Fibroblast of skin of left biceps (primary cell): ENCODE measurements at regions not wholly inside any gene's neighbourhood (a gene's known extent, or its start where the extent isn't known, plus 50 kb on each side); places are given as distances from the start of the nearest gene placed in this dataset.

Source experiments
- DNase-seq, 2 experiments: peaks; one replicate each; pipeline ENCODE4 v3.0.0-alpha.2; 2013; ENCODE audit warnings: low read depth in 2 of 2

DNA sequence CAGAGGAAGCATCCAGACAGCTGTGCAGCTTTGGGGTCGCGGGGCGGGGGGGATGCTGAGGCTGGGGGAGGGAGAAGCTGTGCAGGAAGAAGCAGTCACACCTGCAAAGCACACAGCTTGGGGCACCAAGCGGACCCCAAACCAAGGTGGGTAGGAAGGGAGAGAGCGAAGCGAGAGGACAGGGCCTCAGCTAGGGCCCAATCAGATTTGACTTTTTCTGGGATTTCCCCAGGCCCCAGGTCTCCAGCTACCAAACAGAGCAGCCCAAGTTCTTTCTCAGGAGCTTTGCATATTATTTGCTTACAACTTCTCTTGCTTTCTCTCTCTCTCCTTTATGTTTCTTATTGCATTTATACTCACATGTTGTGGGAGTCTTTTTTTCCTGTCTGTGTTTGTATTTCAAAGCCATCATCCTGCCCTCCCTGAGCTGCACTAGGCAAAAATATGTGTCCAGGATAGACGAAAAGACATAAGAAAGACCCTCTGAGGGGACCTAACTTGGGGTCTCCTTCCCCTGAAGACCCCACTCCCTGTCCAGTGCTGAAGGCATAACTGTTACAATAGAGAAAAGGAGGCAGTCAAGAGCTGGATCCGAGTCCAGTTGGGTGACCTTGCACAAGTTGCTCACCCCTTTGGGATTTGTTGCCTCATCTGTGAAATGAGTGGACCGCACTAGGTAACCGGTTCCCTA is 50.6 kb upstream of the SMNDC1 start:
- DNase-seq = no peak

DNA sequence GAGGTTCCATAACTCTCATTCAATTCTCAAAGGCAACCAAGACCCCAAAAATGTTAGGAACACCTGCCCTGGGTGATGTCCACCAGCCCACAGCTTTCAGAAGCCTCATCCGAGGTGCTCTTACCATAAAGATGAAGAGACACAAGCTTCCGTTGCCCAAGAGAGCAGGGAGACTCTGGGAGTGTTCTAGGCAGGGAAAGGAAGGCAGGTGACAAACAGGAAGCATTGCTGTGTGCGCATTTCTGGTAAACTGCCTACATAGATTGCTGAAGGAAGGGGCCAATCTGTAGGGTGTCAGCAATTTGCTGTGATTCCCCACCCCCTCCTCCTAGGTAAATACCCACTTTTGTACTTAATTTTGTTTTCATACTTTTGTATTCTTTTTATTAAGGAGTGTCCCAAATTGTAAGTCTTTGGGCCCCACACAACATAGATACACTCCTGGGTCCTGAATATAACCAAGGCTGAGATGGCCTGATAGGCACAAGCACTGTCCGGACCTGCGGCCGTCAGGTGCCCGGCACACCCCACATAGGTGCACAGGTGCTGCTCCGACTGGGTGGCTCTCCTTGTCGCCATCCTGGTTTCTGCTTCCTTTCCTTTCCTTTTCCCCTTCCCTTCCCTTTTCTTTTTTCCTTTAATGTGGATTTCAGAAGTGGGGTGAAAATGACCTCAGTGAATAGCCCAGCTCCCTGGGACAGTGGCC is 51.4 kb upstream of the SMNDC1 start:
- DNase-seq = no peak

DNA sequence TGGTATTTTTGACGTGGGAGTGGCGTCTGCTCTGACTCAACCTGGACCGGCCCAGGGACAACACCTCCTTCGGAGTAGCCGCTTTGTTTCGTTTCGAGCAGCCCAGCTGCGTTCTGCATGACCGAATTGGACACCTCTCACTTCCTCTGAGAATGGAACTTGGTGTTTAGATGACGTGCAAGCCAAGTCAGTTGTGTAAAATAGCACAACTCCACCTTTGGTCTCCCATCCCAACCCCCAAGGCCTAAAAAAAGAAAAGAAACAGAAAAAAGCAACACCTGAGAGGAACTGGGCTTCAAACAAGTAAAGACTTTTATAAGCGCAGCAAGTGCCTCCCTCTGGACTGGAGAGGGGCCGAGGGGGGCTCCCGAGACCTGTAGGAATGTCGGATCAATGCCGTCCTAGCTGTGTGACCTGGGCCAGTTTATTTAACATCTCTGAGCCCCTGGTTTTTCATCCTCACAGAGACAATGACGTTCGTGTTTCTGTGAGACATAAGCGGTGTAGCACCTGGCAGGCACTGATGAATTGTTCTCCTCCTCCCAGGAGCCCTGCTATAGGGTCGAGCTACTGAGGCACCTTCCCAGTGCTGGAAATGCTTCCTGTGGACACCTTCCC is 52.0 kb upstream of the SMNDC1 start:
- DNase-seq = no peak

DNA sequence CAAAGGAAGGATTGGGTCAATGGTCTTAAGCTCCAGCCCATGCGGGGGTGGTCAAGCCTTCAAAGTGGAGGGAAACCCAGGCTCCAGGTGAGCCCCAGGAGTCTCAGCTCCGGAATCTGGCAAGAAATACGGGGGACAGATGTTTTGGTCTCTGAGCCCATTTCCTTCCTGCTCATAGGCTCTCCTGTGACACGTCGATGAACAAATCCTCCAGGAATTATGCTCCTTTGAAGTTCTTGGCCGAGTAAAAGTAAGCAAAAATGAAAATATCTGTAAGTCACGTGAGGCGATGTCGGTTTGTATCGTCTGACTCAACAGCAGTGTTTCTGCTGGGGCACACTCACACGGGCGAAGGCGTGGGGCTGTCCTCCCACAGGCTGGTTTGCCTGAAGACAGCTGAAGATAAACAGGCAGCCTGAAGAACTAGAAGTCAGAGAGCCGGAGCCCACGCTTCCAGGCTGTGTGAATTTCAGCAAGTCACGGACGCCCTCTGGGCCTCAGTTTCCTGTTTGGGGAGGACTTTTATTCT is 52.6 kb upstream of the SMNDC1 start:
- peak; percentile 68 to 75 for DNase-seq

DNA sequence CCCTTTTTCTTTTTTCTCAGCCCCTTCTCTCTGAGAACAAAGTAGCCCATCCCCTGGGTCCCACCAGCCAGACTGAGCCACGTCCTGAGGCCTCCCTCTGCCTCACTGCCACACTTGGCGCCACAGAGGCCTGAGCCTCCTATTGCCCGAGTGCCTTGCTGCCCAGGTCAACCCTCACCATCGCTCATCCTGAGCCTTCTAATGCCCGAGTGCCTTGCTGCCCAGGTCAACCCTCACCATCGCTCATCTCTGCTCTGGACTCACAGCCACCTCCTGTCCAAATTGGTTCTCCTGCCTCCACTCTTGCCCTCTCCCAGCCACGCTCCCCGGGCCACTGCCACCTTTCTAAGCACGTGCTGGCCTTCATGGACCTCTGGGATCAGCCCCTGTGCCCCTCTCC is 53.2 kb upstream of the SMNDC1 start:
- DNase-seq = no peak

DNA sequence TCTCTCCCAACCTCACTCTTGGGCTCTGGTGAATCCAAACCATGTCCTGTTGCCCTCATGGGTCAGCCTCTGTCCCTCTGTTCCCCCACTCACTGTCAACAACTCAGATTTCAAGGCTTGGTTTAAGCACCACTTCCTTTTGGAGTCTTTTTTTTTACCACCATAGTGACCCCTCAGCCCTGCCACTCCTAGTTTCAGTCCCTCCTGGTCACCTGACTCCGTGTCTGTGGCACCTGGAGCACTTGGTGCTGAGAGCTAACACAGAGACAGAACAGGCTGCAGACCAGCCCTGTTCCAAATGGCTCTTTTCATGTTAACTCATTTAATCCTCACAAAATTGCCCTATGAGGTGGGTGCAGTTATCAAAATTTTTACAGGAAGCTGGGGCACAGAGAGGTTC is 53.6 kb upstream of the SMNDC1 start:
- DNase-seq = no peak

DNA sequence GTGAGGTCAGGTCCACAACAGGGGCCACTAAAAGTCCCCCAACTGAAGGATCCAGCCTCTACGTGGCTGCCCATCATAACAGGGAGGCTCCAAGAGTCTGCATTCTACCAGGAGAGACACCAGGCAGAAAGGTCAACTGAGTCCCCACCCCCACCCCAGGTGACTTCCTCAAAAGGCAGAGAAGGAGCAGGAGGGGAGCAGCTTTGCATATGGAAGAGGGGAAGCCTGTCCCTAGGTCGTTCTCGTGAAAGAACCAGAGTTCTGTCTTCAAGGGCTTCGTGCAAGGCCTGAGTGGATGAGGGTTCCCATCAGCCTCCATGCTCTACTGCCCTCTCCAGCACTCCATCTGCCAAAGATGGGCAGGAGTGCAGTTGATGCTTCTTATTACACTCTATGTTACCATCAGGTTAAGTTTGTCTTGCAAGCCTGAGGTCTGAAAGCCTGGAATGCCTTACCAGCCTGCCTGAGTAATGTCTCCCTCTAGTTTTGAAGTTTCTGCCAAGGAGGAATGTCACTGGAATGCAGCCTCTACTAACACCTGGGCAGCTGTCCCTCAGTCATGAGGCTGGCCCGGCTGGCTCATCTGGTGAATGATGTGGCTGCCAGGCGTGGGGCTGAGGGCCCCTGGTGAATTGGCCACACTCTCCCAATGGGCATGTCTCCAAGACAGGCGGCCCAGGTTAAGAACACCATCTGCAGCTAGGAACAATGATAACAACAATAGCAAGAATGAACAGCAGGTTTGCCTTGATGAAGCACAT is 54.3 kb upstream of the SMNDC1 start:
- no peak for DNase-seq

DNA sequence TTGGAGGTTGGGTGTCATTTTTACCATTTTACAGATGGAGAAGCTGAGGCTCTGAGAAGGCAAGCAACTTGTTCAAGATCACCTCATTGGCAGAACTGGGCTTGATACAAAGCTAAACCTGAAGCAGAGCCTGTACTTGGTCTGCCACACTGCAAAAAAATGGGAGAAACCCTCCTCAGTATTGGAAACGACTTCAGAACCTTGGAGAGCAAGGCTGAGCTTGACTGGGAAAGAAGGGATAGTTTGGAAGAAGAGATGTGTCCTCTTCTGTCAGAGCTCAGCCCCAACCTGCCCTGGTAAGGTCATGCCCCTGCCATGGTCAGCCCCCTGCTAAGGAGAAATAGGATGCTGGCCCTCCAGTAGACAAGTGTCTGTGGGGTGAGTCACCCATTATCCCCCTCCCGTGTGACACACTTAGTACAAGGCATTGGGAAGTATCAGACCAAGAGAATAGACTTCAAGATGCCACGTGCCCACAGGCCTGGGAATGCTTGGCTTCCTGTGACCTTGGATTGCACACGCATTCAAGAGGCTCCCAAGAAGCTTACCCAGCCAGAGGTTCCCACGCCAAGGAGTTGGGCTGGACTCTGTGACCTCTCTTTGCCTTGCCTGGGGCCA is 56.2 kb upstream of the SMNDC1 start:
- no peak for DNase-seq

DNA sequence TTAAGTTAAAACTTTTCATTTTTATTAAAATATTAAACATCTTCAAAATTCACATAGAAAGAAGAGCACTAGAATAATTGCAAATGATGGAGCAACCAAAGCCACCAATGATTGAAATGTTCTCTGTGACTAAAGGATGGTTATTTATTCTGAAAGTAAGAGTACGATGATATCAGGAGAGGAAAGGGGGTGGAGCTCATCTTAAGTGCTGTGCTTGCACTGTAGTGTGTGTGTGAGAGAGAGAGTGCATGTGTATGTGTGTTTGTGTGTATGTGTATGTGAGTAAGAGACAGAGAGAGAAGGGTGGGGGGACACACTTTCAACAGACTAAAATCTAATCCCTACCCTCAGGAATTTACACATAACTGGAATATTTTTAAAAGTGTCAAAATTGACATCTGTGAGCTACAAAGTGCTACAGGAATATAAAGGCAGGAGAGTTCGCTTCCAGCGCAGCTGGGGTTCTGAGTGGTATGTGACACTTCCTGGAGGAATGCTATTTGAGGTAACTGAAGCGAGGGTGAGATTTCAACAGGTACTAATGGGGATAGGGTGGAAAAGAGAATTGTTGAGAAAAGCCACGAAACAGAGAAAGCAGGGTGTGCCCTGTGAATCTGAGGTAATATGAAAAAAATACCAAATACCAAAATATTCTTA is 57.2 kb upstream of the SMNDC1 start:
- no peak for DNase-seq

DNA sequence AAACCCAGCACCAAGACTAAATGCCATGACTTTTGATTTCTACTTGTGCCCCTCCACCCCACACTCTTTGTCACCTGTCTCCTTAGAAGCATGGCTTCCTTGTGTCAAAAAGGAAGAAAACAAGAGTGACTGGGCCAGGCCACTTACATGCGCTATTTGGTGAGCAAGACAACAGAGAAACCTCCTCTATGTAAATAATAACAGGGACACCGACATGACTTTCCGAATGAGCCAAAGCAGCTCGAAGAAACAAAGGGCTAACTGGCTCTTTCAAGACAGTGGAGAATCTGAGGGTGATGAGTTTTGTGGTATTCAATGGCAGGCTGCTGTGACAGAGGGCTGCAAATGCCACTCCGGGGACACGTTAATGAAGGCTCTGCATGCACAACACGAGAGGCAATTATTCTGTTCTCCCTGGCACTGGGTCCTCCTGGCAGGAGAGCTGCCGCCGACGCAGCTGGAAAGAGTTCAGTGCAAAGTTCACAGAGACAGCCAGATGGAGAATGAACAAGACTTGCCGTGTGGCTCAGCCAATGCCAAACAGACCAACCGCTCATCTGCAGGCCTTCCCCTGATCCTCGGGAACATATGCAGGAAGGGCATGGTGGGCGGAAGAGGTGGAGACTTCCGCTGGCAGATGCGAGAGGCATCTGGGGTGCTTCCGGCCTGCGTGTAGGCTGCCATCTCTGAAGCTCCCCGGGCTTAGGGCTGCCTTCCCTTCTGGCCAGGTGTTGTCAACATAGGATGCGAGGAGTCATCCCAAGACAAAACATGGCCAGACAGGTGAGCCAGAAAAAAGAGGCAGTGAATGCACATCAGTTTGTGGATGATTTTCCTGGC is 59.1 kb upstream of the SMNDC1 start:
- DNase-seq = no peak

DNA sequence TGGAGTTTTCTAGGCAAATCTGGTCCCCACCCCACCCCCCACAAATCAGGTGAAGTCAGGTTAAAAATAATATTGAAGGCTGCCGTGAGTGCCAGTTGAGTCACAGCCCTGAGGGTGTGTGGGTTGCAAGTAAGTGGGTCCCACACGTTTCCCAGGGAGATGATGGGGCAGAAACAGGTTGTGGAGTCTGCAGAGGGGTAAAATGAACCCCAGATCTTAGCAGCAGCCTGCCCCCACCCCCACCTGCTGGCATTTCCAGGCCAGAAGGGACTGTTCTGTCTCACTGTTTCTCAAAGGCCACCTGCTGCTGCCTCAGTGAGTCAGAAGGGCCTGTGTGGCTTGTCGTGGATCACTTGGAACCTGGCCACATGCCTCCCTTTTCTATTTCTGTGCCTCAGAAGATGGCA is 59.8 kb upstream of the SMNDC1 start:
- DNase-seq = no peak

DNA sequence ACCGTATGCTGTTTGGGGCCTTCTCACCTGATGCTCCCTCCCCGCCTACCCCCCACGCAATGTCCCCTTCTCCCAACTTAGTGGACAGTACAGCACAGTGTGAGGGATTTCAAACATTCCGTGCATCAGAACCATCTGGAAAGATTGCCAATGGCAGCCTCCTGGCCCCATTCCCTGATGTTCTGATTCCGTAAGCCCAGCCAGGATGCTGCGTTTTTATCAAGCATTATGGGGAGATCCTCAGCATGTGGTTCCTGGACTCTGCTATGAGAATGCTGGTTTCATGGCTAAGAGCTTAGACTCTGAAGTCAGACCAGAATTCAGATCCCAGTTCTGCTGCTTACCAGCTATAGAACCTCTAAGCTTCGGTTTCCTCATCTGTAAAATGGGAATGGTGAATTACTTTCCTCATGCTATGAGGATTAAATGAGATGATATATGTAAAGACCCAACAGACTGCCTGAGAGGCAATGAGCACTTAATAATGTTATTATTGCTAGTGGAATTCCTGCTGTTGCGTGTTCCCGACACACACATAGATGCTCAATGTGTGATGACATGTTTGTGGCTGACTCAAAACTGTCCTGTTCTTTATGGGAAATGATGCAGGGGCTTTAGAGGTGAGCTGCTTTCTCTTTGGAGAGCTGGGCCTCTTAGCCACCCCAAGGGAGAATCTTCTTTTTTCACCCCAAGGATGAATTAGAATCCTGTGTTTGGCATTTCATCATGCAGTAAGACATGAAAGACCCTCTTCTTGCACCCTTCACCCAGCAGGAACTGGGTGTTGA is 60.8 kb upstream of the SMNDC1 start:
- no peak for DNase-seq

DNA sequence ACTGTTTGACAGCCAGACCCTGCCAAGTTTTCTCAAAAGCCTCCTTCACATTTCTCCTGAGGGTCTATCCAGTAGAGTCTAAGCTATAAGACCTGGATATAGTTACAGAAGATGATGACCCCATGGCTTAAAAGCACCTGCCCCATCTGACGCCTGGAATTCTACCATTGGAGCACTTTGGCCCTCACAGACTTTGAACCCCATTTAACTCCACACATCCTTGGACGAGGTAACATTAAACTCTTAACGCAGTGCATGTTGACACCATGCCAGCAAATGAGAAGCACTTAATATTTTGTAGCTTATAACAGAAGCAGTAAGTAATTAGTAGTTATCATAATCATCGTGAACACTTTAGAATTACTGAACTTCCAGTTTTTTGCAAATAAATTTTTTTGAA is 61.9 kb upstream of the SMNDC1 start:
- no peak for DNase-seq

DNA sequence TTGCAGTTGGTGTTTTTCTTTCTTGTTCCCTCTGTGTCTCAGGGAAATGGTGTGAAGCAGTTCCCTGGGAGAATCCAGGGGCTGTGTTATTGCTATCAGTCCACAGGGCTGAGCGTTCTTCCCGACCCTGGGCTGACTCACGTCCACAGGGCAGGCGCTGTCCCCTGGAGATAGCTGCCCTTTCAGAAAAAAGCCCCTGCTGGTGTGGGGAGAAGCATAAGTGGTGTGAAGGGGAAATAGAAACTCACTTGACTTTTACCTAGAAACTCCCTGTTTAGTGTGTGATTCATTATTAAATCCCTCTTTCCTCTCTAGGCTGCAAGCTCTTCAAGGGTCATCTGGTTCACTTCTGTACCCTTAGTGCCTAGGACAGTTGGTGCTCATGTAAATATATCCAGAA is 63.3 kb upstream of the SMNDC1 start:
- DNase-seq = no peak

DNA sequence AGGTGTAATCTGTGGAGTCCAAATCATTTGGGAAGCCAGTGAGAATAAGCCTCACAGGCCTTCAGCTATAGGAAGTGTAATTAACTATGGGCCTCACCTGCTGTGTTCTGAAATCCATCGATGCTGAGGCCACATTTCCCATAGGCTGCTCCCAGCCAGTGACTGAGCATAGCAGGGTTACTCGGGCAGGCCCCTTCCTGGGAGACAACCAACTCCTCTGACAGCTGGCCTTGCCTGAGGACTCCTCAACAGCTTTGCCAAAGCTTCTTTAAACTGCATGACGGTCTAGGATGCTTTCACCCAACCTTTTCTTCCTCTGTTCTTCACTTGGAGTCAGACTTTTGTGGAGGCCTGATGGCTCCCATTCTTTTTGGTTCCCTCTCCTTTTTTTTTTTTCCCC is 63.8 kb upstream of the SMNDC1 start:
- DNase-seq = no peak

DNA sequence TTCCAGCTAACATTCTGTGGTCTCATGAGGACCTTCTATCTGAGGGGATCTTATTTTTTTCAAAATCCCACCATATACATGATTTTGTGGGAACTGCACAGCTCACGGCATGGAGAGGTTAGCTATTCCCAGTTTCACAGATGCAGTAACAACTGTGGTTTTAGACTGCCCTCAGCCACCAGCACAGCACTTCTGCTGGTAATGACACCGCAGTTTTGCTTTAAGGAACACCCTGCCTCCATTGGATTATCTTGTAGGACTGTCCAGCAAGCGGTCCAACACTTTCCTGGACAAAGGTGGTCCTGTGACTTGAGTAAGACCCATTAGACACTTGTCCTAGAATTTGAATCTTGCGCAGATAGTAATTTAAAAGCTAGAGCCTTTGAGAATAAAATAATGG is 65.3 kb upstream of the SMNDC1 start:
- no peak for DNase-seq

DNA sequence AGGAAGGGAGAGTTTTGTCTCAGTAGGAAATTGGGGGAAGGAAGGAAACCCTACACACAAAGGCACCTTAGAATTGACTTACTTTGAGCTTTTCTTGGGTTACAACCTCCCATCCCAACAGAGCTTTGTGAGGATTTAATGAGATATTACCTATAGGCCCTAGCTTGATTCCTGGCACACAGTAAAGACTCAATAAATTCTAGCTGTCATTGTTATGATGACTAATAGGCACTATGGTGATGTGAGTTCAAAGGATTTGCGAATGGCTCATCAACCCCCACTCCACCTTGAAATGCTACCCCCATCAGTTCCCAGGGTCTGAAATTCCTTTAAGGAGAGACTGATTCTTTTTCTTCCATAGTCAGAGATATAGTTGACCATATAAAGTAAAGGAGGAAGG is 67.9 kb upstream of the SMNDC1 start:
- DNase-seq = no peak

DNA sequence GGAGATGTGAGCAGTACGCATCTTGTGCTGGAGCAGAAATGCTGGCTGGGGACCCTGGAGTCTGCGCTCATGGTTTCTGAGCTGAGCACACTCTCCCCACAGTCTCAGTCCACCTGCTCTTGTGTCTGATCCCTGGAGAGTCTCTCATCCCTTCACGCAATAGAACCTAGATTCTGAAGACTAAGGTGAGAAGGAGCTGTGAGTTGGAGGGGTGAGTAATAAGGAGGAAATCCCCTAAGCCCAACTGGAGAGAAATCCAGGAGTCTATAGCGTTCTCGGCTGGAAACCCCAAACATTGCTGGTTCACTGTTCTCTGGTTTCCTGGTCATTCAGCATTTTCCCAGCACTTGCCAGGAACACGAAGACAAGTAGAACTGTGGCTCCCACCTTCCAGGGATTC is 68.3 kb upstream of the SMNDC1 start:
- DNase-seq = no peak

DNA sequence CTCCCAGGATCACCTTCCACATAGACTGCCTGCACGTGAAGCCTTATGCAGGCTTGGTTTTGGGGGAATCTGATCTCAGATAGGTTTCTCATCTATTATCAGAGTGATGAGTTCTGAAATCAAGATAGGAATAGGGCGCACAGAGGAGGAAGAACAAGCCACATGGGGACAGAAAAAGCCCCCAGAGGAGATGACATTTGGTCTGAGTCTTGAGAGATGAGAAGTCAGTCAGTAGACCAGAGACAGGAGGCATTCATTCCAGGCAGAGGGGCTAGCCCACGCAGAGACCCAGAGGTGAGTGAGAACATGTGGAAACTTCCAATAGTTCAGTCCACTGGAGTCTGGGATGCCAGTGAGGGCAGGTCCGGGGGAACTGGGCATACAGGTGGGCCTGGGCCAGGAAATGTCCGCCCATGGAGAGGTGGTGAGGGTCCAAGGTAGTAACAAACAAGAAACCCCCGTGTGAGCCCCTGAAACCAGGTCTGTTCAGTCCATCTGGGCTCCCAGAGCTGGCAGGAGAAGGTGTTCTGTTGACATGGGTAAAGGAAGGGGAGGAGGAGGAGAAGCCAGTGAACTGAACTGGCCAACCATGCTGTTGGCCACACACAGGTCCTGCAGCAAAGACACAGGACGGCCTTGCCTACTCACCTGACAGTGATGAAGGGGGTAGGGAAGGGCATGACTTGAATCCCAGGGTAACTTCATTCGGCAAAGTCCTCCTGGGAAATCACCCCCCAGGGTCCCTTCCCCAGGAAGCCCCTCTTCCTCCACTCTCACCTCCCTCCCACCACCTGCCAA is 69.3 kb upstream of the SMNDC1 start:
- no peak for DNase-seq
